ENCODE measurements at regions not wholly inside any gene's neighbourhood (a gene's known extent, or its start where the extent isn't known, plus 50 kb on each side); places are given as distances from the start of the nearest gene placed in this dataset.
"Not testable (repeated sequence)": the region's sequence is repeated elsewhere in the genome, so short reads cannot be mapped to it uniquely, and the experiment has no call there.

GRCh38 chr21:9883047-9883446, 638.3 kb upstream of the TPTE start:
- TF ChIP-seq CTCF, POLR2A (IDR thresholded peaks at IDR 0.05): not testable (repeated sequence)

Data from esophagus squamous epithelium (tissue), 4 donors.